ENCODE measurements at regions not wholly inside any gene's neighbourhood (a gene's known extent, or its start where the extent isn't known, plus 50 kb on each side); places are given as distances from the start of the nearest gene placed in this dataset.
"Not testable (repeated sequence)": the region's sequence is repeated elsewhere in the genome, so short reads cannot be mapped to it uniquely, and the experiment has no call there.

GRCh38 chr4:3929431-3929830, 163.2 kb downstream of the ADRA2C start:
- not testable (repeated sequence) for TF ChIP-seq ZNF274 (IDR thresholded peaks at IDR 0.05; ENCODE audit: low read depth, low read length); SUZ12 (IDR thresholded peaks at IDR 0.05; ENCODE audit: extremely low read depth, insufficient read depth, insufficient read length); YY1 (IDR thresholded peaks at IDR 0.05; ENCODE audit: insufficient read depth, insufficient read length)

All from NT2/D1 (cell line).